Trophoblast cell (in vitro differentiated cells and primary cell): ENCODE measurements at regions not wholly inside any gene's neighbourhood (a gene's known extent, or its start where the extent isn't known, plus 50 kb on each side); places are given as distances from the start of the nearest gene placed in this dataset.

ENCODE experiments used
- DNase-seq, 2 donors: peaks; one replicate each; pipeline ENCODE4 v3.0.0-alpha.2; 2016
- H2AFZ ChIP-seq: 2 replicates; pipeline ENCODE4 v1.6.1; 2013; ENCODE audit warnings: low read length, moderate library complexity, mild to moderate bottlenecking; ENCODE audit not compliant: insufficient read depth, poor library complexity
- H2AK5ac ChIP-seq: 2 replicates; pipeline ENCODE4 v1.6.1; 2013; ENCODE audit warnings: mild to moderate bottlenecking, low read length
- H2BK120ac ChIP-seq: 2 replicates; pipeline ENCODE4 v1.6.1; 2013; ENCODE audit warnings: low read length, mild to moderate bottlenecking, moderate library complexity; ENCODE audit not compliant: insufficient read depth, poor library complexity
- H2BK12ac ChIP-seq: 2 replicates; pipeline ENCODE4 v1.6.1; 2013; ENCODE audit warnings: mild to moderate bottlenecking, low read length, moderate library complexity
- H2BK5ac ChIP-seq: 2 replicates; pipeline ENCODE4 v1.6.1; 2013; ENCODE audit warnings: low read length, low read depth, moderate library complexity, mild to moderate bottlenecking; ENCODE audit not compliant: poor library complexity
- H3K14ac ChIP-seq: 2 replicates; pipeline ENCODE4 v1.6.1; 2013; ENCODE audit warnings: mild to moderate bottlenecking, low read length
- H3K18ac ChIP-seq: 2 replicates; pipeline ENCODE4 v1.6.1; 2013; ENCODE audit warnings: mild to moderate bottlenecking, low read length
- H3K23ac ChIP-seq: 2 replicates; pipeline ENCODE4 v1.6.1; 2013; ENCODE audit warnings: low read length
- H3K27ac ChIP-seq: 2 replicates; pipeline ENCODE4 v1.5.1; 2013; ENCODE audit warnings: low read depth, mild to moderate bottlenecking, inconsistent platforms, low read length, moderate library complexity
- H3K27me3 ChIP-seq: 2 replicates; pipeline ENCODE4 v1.6.1; 2013; ENCODE audit warnings: inconsistent platforms, mild to moderate bottlenecking, low read length, moderate library complexity; ENCODE audit not compliant: insufficient read depth
- H3K36me3 ChIP-seq, 2 experiments: 1 replicate in 1 of 2; 2 replicates in 1 of 2; pipeline ENCODE4 v1.6.1; 2013; ENCODE audit warnings: low read length in 2 of 2, mild to moderate bottlenecking in 2 of 2, moderate library complexity in 1 of 2; ENCODE audit not compliant: insufficient read depth in 2 of 2, control insufficient read depth in 1 of 2
- H3K4ac ChIP-seq: 2 replicates; pipeline ENCODE4 v1.6.1; 2013; ENCODE audit warnings: low read depth, mild to moderate bottlenecking, low read length, moderate library complexity
- H3K4me1 ChIP-seq, 2 experiments: 1 replicate in 1 of 2; 2 replicates in 1 of 2; pipeline ENCODE4 v1.6.1; 2013; ENCODE audit warnings: low read length in 2 of 2, mild to moderate bottlenecking in 2 of 2, moderate library complexity in 1 of 2; ENCODE audit not compliant: insufficient read depth in 2 of 2, control insufficient read depth in 1 of 2
- H3K4me2 ChIP-seq: 2 replicates; pipeline ENCODE4 v1.6.1; 2013; ENCODE audit warnings: inconsistent platforms, mild to moderate bottlenecking, low read length, moderate library complexity
- H3K4me3 ChIP-seq: 2 replicates; pipeline ENCODE4 v1.5.1; 2013; ENCODE audit warnings: mild to moderate bottlenecking, low read depth, low read length, inconsistent platforms
- H3K79me1 ChIP-seq: one replicate; pipeline ENCODE4 v1.6.1; 2013; ENCODE audit warnings: low read length
- H3K79me2 ChIP-seq: 2 replicates; pipeline ENCODE4 v1.6.1; 2013; ENCODE audit warnings: low read length, mild to moderate bottlenecking; ENCODE audit not compliant: control insufficient read depth, insufficient read depth, poor library complexity
- H3K9ac ChIP-seq: 2 replicates; pipeline ENCODE4 v1.6.1; 2013; ENCODE audit warnings: mild to moderate bottlenecking, low read length
- H3K9me3 ChIP-seq: 2 replicates; pipeline ENCODE4 v1.6.1; 2013; ENCODE audit warnings: low read depth, mild to moderate bottlenecking, control low read depth, inconsistent platforms, low read length; ENCODE audit not compliant: insufficient read depth
- H4K12ac ChIP-seq: 2 replicates; pipeline ENCODE4 v1.6.1; 2013; ENCODE audit warnings: low read depth, mild to moderate bottlenecking, low read length, moderate library complexity
- H4K8ac ChIP-seq: 2 replicates; pipeline ENCODE4 v1.6.1; 2013; ENCODE audit warnings: low read depth, mild to moderate bottlenecking, low read length, moderate library complexity
- H4K91ac ChIP-seq: one replicate; pipeline ENCODE4 v1.6.1; 2013; ENCODE audit warnings: low read depth, mild to moderate bottlenecking, low read length, moderate library complexity
- WGBS: extraction: QIAGEN DNeasy Blood & Tissue Kit; methylation state at CpG from one replicate; pipeline ENCODE4 v1.1.7; 2013; ENCODE audit warnings: missing lambda C conversion rate; ENCODE audit not compliant: insufficient read length, insufficient coverage; ENCODE audit errors: extremely low coverage; 5-methylcytosine and 5-hydroxymethylcytosine counted together

GRCh38 chr12:88432531-88433490 is 147.5 kb downstream of the KITLG start:
- Histone ChIP-seq H2BK12ac (no peak overlapping the region), H3K79me2 (no peaks in the 10 kb centered on the region), H3K27me3 (no peaks in the 10 kb centered on the region), H4K8ac (no peak overlapping the region), H4K12ac (no peak overlapping the region), H3K23ac (no peak overlapping the region), H3K4me1 (no peaks in the 10 kb centered on the region), H4K91ac (no peak overlapping the region), H3K9me3 (no peaks in the 10 kb centered on the region), H3K18ac (no peak overlapping the region), H3K27ac (no peak overlapping the region), H3K9ac (no peak overlapping the region), H3K79me1 (no peaks in the 10 kb centered on the region), H3K4me2 (no peak overlapping the region), H3K36me3 (no peaks in the 10 kb centered on the region), H2AFZ (no peak overlapping the region), H2AK5ac (no peak overlapping the region), H3K4me3 (no peak overlapping the region), H3K4ac (no peak overlapping the region), H3K14ac (no peak overlapping the region), H2BK120ac (no peak overlapping the region), H2BK5ac (no peak overlapping the region)
- no CpG with 5 or more reads among the region's 9 CpGs for WGBS
- DNase-seq, result no peak

DNA sequence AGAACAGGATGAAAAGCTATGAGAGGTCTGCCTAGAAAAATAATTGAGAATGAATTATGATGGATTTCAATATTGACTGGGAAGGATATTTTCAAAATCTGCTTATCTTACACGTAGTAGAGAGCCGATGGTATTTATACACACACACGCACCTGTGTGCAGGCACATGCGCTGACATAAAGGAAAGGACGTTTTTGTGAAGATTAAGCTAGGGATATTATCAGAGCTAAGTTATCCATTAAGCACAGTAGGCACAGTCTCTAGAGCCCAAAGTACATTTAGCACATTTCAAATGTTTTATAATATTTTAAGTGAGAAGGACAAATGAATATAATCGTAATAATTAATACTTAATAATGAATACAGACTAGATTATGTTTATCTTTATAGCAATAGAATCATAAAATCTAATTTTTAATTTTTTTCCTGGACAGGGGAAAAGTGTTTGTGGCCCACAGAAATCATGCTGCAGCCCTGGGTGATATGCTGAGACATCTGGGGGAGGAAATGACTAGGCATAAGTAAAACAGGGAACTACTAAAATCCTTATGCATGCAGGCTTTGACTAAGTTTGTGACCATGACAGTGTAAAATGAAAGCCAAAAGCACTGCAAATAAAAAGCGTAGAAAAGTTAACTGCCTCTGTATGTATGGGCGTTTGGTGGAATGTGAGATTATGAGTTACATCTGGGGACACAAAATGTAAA is 146.1 kb downstream of the KITLG start:
- no peak for DNase-seq
- H3K18ac ChIP-seq, result no peak overlapping the region

GRCh38 chr12:88435334-88436076 is 144.8 kb downstream of the KITLG start:
- Histone ChIP-seq H3K79me1 (no peaks in the 10 kb centered on the region), H3K9ac (no peak overlapping the region), H3K36me3 (no peaks in the 10 kb centered on the region)

More for the DNA sequence above, 146.1 kb downstream of the KITLG start:
- H3K79me2 ChIP-seq, result no peaks in the 10 kb centered on the region
- no peak overlapping the region for H3K4me2 ChIP-seq
- no peak overlapping the region for H3K9ac ChIP-seq
- H3K27me3 ChIP-seq, result no peaks in the 10 kb centered on the region
- H2BK12ac ChIP-seq, result no peak overlapping the region
- H2AFZ ChIP-seq, result no peak overlapping the region
- H2BK120ac ChIP-seq, result no peak overlapping the region
- no peak overlapping the region for H3K27ac ChIP-seq
- no peak overlapping the region for H3K14ac ChIP-seq
- no peak overlapping the region for H2BK5ac ChIP-seq
- no CpG with 5 or more reads among the region's 8 CpGs for WGBS
- no peaks in the 10 kb centered on the region for H3K79me1 ChIP-seq
- H4K12ac ChIP-seq, result no peak overlapping the region
- no peak overlapping the region for H4K8ac ChIP-seq
- no peak overlapping the region for H3K4me3 ChIP-seq
- H3K4ac ChIP-seq, result no peak overlapping the region
- no peaks in the 10 kb centered on the region for H3K4me1 ChIP-seq
- no peak overlapping the region for H4K91ac ChIP-seq
- H2AK5ac ChIP-seq, result no peak overlapping the region
- no peaks in the 10 kb centered on the region for H3K9me3 ChIP-seq
- H3K23ac ChIP-seq, result no peak overlapping the region
- no peaks in the 10 kb centered on the region for H3K36me3 ChIP-seq

DNA sequence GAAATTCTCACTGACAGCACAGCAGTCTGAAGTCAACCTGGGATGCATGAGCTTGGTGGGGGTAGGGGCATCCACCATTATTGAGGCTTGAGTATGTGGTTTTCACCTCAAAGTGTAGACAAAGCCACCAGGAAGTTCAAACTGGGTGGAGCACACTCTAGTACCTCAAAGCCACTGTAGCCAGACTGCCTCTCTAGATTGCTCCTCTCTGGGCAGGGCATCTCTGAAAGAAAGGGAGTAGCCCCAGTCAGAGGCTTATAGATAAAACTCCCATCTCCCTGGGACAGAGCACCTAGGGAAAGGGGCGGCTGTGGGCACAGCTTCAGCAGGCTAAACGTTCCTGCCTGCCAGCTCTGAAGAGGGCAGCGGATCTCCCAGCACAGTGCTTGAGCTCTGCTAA is 143.0 kb downstream of the KITLG start:
- H3K18ac ChIP-seq, result no peak overlapping the region
- H3K79me1 ChIP-seq, result no peaks in the 10 kb centered on the region
- no peaks in the 10 kb centered on the region for H3K4me1 ChIP-seq
- H4K91ac ChIP-seq, result no peak overlapping the region
- no peak overlapping the region for H3K9ac ChIP-seq
- no peaks in the 10 kb centered on the region for H3K9me3 ChIP-seq
- H4K12ac ChIP-seq, result no peak overlapping the region
- no peak overlapping the region for H2BK12ac ChIP-seq
- no peak overlapping the region for H2BK5ac ChIP-seq
- H3K4me2 ChIP-seq, result no peak overlapping the region
- no peak overlapping the region for H3K4me3 ChIP-seq
- H3K14ac ChIP-seq, result no peak overlapping the region
- no peak overlapping the region for H2AFZ ChIP-seq
- no peaks in the 10 kb centered on the region for H3K27me3 ChIP-seq
- H4K8ac ChIP-seq, result no peak overlapping the region
- H3K4ac ChIP-seq, result no peak overlapping the region
- no peak overlapping the region for H2AK5ac ChIP-seq
- no peak overlapping the region for H3K27ac ChIP-seq
- WGBS, result no CpG with 5 or more reads among the region's 3 CpGs
- H2BK120ac ChIP-seq, result no peak overlapping the region
- H3K36me3 ChIP-seq, result no peaks in the 10 kb centered on the region
- no peak for DNase-seq
- H3K23ac ChIP-seq, result no peak overlapping the region
- no peaks in the 10 kb centered on the region for H3K79me2 ChIP-seq

More at GRCh38 chr12:88435334-88436076, 144.8 kb downstream of the KITLG start:
- no peak overlapping the region for H3K4me3 ChIP-seq
- no peak overlapping the region for H3K18ac ChIP-seq
- H2BK12ac ChIP-seq, result no peak overlapping the region
- no peaks in the 10 kb centered on the region for H3K79me2 ChIP-seq
- no peak overlapping the region for H4K12ac ChIP-seq
- WGBS, result no CpG with 5 or more reads among the region's 4 CpGs
- H3K14ac ChIP-seq, result no peak overlapping the region
- H2BK120ac ChIP-seq, result no peak overlapping the region
- H3K4me2 ChIP-seq, result no peak overlapping the region
- no peak overlapping the region for H3K27ac ChIP-seq
- DNase-seq, result no peak
- no peak overlapping the region for H3K4ac ChIP-seq
- H3K4me1 ChIP-seq, result no peaks in the 10 kb centered on the region
- H2AFZ ChIP-seq, result no peak overlapping the region
- no peaks in the 10 kb centered on the region for H3K27me3 ChIP-seq
- H4K91ac ChIP-seq, result no peak overlapping the region
- H3K23ac ChIP-seq, result no peak overlapping the region
- H2AK5ac ChIP-seq, result no peak overlapping the region
- H2BK5ac ChIP-seq, result no peak overlapping the region
- no peak overlapping the region for H4K8ac ChIP-seq
- no peaks in the 10 kb centered on the region for H3K9me3 ChIP-seq
